Skeletal muscle tissue (tissue), 3 donors: ENCODE measurements at regions not wholly inside any gene's neighbourhood (a gene's known extent, or its start where the extent isn't known, plus 50 kb on each side); places are given as distances from the start of the nearest gene placed in this dataset.

ENCODE experiments used
- H3K27ac ChIP-seq: one replicate; pipeline ENCODE4 v1.7.0; 2013; ENCODE audit warnings: mild to moderate bottlenecking, low read depth, low read length, inconsistent platforms
- H3K27me3 ChIP-seq, 3 donors: one replicate each; pipeline ENCODE4 v1.7.0; 2013; ENCODE audit warnings: low read length in 3 of 3; ENCODE audit not compliant: control insufficient read depth in 3 of 3, insufficient read depth in 3 of 3
- H3K36me3 ChIP-seq, 3 donors: one replicate each; pipeline ENCODE4 v1.7.0; 2013; ENCODE audit warnings: low read length in 3 of 3; ENCODE audit not compliant: control insufficient read depth in 3 of 3, insufficient read depth in 3 of 3
- H3K4me1 ChIP-seq, 3 donors: one replicate each; pipeline ENCODE4 v1.7.0; 2013; ENCODE audit warnings: low read length in 3 of 3, mild to moderate bottlenecking in 3 of 3; ENCODE audit not compliant: control insufficient read depth in 3 of 3, insufficient read depth in 3 of 3
- H3K4me3 ChIP-seq, 3 donors: one replicate each; pipeline ENCODE4 v1.7.0; 2013; ENCODE audit warnings: low read length in 3 of 3
- H3K9ac ChIP-seq, 3 donors: one replicate each; pipeline ENCODE4 v1.7.0; 2013; ENCODE audit warnings: low read length in 3 of 3, mild to moderate bottlenecking in 3 of 3, moderate library complexity in 2 of 3, low read depth in 1 of 3
- H3K9me3 ChIP-seq, 3 donors: one replicate each; pipeline ENCODE4 v1.7.0; 2013; ENCODE audit warnings: low read length in 3 of 3; ENCODE audit not compliant: control insufficient read depth in 3 of 3
- donor health status: Osteomylitis.

DNA sequence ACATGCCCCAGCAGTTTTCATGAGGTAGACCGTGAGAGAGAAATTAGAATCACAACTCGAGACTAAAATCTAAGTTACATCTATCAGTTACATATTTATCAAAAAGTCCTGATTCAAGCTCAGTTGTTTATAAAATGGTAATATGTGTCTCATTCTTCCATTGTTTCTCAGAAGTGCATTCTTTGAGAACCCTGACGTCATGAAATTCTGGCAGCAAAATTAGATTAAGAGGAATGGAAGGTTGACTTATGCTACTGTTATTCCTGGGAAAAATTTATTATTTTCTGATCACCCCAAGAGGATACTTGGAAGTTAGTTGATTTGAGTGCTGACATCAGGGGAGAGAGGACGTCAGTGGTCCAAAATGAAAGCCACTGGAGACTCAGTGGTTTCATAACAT is 1864.8 kb upstream of the LRRTM1 start:
- Histone ChIP-seq H3K4me1 (no peaks in the 10 kb centered on the region), H3K27ac (no peak overlapping the region), H3K36me3 (no peaks in the 10 kb centered on the region), H3K9ac (no peak overlapping the region), H3K9me3 (no peaks in the 10 kb centered on the region), H3K27me3 (no peaks in the 10 kb centered on the region), H3K4me3 (no peak overlapping the region)

DNA sequence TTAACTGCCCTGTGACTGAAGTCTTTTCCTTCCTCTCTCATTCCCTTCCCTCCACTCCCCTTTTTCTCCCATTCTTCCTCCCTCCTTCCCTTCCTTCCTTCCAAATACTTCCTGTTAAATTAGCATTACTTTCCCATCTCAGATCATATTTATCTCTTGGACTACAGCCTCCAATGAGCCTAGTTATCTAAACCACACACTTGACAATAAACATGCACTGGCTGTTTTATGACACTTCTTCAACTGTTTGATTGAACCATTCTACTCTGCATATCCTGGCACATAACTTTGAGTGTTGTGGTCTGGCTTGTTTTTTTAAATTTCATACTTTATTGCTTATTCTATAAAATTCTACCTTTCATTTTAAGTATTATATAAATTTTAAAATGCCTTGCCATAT is 1860.8 kb upstream of the LRRTM1 start:
- no peaks in the 10 kb centered on the region for H3K27me3 ChIP-seq
- no peaks in the 10 kb centered on the region for H3K9me3 ChIP-seq
- H3K36me3 ChIP-seq = no peaks in the 10 kb centered on the region
- H3K9ac ChIP-seq = no peak overlapping the region
- H3K4me3 ChIP-seq = no peak overlapping the region
- no peak overlapping the region for H3K27ac ChIP-seq
- H3K4me1 ChIP-seq = no peaks in the 10 kb centered on the region

DNA sequence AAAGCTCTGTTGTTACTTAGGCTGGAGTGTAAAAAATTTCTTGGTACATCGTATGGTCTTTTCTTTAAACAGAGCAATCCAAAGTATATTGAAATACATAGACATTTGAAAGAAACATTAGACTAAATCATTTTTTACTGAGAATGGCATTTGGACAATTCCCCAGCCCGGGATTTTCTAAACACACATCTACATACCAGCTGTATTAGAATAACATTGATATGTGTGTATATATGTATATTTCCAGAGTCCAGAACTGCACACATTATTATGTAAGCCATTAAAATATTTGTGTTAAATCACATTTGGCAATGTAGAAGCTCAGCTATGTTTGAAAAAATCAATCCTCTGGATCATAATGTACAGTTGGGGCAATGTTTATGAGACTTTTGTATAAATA is 1853.6 kb upstream of the LRRTM1 start:
- Histone ChIP-seq H3K27me3 (no peaks in the 10 kb centered on the region), H3K36me3 (no peaks in the 10 kb centered on the region), H3K4me1 (no peaks in the 10 kb centered on the region), H3K4me3 (no peak overlapping the region), H3K27ac (no peak overlapping the region), H3K9ac (no peak overlapping the region), H3K9me3 (no peaks in the 10 kb centered on the region)

GRCh38 chr2:82155469-82155868 is 1850.9 kb upstream of the LRRTM1 start:
- no peaks in the 10 kb centered on the region for H3K36me3 ChIP-seq
- no peaks in the 10 kb centered on the region for H3K9me3 ChIP-seq
- H3K4me3 ChIP-seq = no peak overlapping the region
- no peak overlapping the region for H3K27ac ChIP-seq
- no peaks in the 10 kb centered on the region for H3K4me1 ChIP-seq
- no peak overlapping the region for H3K9ac ChIP-seq
- H3K27me3 ChIP-seq = no peaks in the 10 kb centered on the region

- no peak overlapping the region for H3K4me3 ChIP-seq
- H3K9me3 ChIP-seq = no peaks in the 10 kb centered on the region
- no peaks in the 10 kb centered on the region for H3K27me3 ChIP-seq
- H3K27ac ChIP-seq = no peak overlapping the region
- no peaks in the 10 kb centered on the region for H3K4me1 ChIP-seq
- no peaks in the 10 kb centered on the region for H3K36me3 ChIP-seq
- H3K9ac ChIP-seq = no peak overlapping the region
Measured at GRCh38 chr2:82143343-82143742, 1838.8 kb upstream of the LRRTM1 start.

GRCh38 chr2:82139979-82140611 is 1835.5 kb upstream of the LRRTM1 start:
- Histone ChIP-seq H3K27ac (no peak overlapping the region), H3K4me3 (no peak overlapping the region), H3K27me3 (no peaks in the 10 kb centered on the region), H3K4me1 (no peaks in the 10 kb centered on the region), H3K9me3 (no peaks in the 10 kb centered on the region), H3K9ac (no peak overlapping the region), H3K36me3 (no peaks in the 10 kb centered on the region)

DNA sequence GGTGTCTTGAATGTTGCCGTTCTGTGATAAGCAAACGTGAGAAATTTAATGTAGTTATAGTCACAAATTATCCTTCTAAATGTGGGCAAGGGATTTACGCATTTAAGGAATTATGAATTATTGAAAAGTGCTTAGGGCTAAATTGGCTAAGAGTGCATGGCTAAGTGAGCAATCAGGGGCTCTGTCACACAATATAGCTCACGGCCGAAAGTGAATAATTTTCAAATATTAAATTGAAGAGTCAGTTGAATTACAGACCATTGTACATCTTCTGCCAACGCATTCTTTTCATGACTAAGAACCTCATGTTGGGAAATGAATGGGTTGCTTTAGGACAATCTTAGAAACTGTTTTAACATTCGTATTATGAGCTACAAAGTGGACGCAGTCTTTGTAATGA is 1832.9 kb upstream of the LRRTM1 start:
- H3K9me3 ChIP-seq = no peaks in the 10 kb centered on the region
- no peak overlapping the region for H3K4me3 ChIP-seq
- H3K36me3 ChIP-seq = no peaks in the 10 kb centered on the region
- no peak overlapping the region for H3K9ac ChIP-seq
- H3K27me3 ChIP-seq = no peaks in the 10 kb centered on the region
- no peak overlapping the region for H3K27ac ChIP-seq
- H3K4me1 ChIP-seq = no peaks in the 10 kb centered on the region

DNA sequence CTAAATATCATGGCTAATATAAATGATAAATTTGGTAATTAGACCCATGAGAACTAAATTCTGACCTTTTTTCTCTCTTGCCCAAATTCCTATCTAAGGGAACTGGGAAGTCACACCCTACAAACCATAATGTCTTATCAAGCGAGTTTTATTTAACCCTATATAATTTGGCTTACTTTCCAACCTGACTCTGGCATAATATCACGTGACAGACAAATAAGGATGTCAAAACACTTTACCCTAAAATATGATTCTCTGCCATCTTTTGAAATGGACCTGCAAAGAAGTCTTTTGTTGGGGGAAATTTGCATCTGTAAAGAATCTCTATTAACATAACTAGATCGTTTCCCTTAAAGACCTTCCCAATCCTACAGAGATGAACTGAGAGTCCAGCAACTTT is 1823.5 kb upstream of the LRRTM1 start:
- Histone ChIP-seq H3K27ac (no peak overlapping the region), H3K4me1 (no peaks in the 10 kb centered on the region), H3K27me3 (no peaks in the 10 kb centered on the region), H3K4me3 (no peak overlapping the region), H3K9ac (no peak overlapping the region), H3K9me3 (no peaks in the 10 kb centered on the region), H3K36me3 (no peaks in the 10 kb centered on the region)

DNA sequence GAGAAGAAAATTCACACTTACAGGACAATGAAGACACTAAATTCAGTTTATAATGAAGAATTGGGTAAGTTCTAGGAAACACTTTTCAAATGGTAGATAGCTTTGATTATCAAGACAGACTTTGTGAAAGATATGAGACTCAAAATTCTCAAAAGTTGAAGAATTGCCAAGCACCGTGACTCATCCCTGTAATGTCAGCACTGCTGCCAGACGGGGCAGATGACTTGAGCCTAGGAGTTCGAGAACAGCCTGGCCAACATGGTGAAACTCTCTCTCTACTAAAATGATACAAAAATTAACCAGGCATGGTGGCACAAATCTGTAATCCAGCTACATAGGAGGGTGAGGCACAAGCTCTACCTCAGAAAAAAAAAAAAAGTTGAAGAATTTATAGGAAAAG is 1820.1 kb upstream of the LRRTM1 start:
- no peaks in the 10 kb centered on the region for H3K4me1 ChIP-seq
- H3K27me3 ChIP-seq = no peaks in the 10 kb centered on the region
- no peak overlapping the region for H3K9ac ChIP-seq
- H3K27ac ChIP-seq = no peak overlapping the region
- no peak overlapping the region for H3K4me3 ChIP-seq
- no peaks in the 10 kb centered on the region for H3K36me3 ChIP-seq
- no peaks in the 10 kb centered on the region for H3K9me3 ChIP-seq

GRCh38 chr2:82120654-82121053 is 1816.1 kb upstream of the LRRTM1 start:
- H3K4me1 ChIP-seq = no peaks in the 10 kb centered on the region
- no peaks in the 10 kb centered on the region for H3K9me3 ChIP-seq
- H3K4me3 ChIP-seq = no peak overlapping the region
- no peak overlapping the region for H3K27ac ChIP-seq
- no peaks in the 10 kb centered on the region for H3K27me3 ChIP-seq
- no peaks in the 10 kb centered on the region for H3K36me3 ChIP-seq
- H3K9ac ChIP-seq = no peak overlapping the region

DNA sequence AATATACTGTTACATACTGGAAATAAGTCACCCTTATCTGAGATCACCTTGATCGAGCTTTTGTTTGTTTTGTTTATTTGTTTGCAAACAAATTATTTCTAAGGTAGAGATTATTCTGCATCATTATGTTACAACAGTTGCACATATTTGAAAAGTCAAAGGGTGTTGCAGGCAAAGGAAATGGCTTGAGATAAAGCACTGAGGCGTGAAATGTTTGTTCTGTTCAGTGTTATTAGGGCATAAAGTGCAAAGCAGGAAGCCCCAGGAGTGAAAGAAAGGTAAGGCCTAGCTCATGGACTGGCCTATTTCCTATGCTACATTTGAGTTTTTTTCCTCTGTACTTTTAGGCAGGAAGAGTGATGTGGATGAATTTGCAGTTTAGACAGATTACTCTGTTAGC is 1815.6 kb upstream of the LRRTM1 start:
- no peak overlapping the region for H3K27ac ChIP-seq
- no peaks in the 10 kb centered on the region for H3K36me3 ChIP-seq
- H3K9me3 ChIP-seq = no peaks in the 10 kb centered on the region
- no peaks in the 10 kb centered on the region for H3K27me3 ChIP-seq
- no peak overlapping the region for H3K4me3 ChIP-seq
- H3K4me1 ChIP-seq = no peaks in the 10 kb centered on the region
- no peak overlapping the region for H3K9ac ChIP-seq
